ENCODE measurements at regions not wholly inside any gene's neighbourhood (a gene's known extent, or its start where the extent isn't known, plus 50 kb on each side); places are given as distances from the start of the nearest gene placed in this dataset.
"Not testable (repeated sequence)": the region's sequence is repeated elsewhere in the genome, so short reads cannot be mapped to it uniquely, and the experiment has no call there.

- intact Hi-C loops (cut with micrococcal nuclease) = no loop called here
- Mint-ChIP-seq H3K9me3 (peaks cover 22% of the 10 kb centered on the region), H3K4me1 (ENCODE audit: low read depth) (no peaks in the 10 kb centered on the region), H3K27me3 (no peaks in the 10 kb centered on the region), H3K4me3 (no peak overlapping the region), H3K27ac (no peak overlapping the region), H3K36me3 (ENCODE audit: low read depth) (no peaks in the 10 kb centered on the region)
Observed at GRCh38 chr6:115415378-115415777, 645.3 kb downstream of the FRK start.

- H3K36me3 Mint-ChIP-seq (ENCODE audit: low read depth); H3K27me3 Mint-ChIP-seq; intact Hi-C loops (cut with micrococcal nuclease); H3K27ac Mint-ChIP-seq; H3K4me3 Mint-ChIP-seq; H3K4me1 Mint-ChIP-seq (ENCODE audit: low read depth): not testable (repeated sequence)
- peaks cover 23% of the 10 kb centered on the region for H3K9me3 Mint-ChIP-seq
Observed at GRCh38 chr6:115414916-115415315, 645.8 kb downstream of the FRK start.

GRCh38 chr6:115411756-115412155, 648.9 kb downstream of the FRK start:
- intact Hi-C loops (cut with micrococcal nuclease) = no loop called here
- H3K9me3 Mint-ChIP-seq = peaks cover 15% of the 10 kb centered on the region
- H3K4me1 Mint-ChIP-seq (ENCODE audit: low read depth) = no peaks in the 10 kb centered on the region
- no peaks in the 10 kb centered on the region for H3K27me3 Mint-ChIP-seq
- H3K4me3 Mint-ChIP-seq = no peak overlapping the region
- no peaks in the 10 kb centered on the region for H3K36me3 Mint-ChIP-seq (ENCODE audit: low read depth)
- no peak overlapping the region for H3K27ac Mint-ChIP-seq

GRCh38 chr6:115404446-115404845, 656.2 kb downstream of the FRK start:
- H3K4me3 Mint-ChIP-seq = no peak overlapping the region
- no peaks in the 10 kb centered on the region for H3K36me3 Mint-ChIP-seq (ENCODE audit: low read depth)
- H3K27ac Mint-ChIP-seq = no peak overlapping the region
- peaks cover 42% of the 10 kb centered on the region for H3K9me3 Mint-ChIP-seq
- intact Hi-C loops (cut with micrococcal nuclease) = no loop called here
- H3K27me3 Mint-ChIP-seq = no peaks in the 10 kb centered on the region
- no peaks in the 10 kb centered on the region for H3K4me1 Mint-ChIP-seq (ENCODE audit: low read depth)

- peaks cover 53% of the 10 kb centered on the region for H3K9me3 Mint-ChIP-seq
- H3K27me3 Mint-ChIP-seq = no peaks in the 10 kb centered on the region
- intact Hi-C loops (cut with micrococcal nuclease) = no loop called here
- no peak overlapping the region for H3K4me3 Mint-ChIP-seq
- no peak overlapping the region for H3K27ac Mint-ChIP-seq
- H3K4me1 Mint-ChIP-seq (ENCODE audit: low read depth) = no peaks in the 10 kb centered on the region
- H3K36me3 Mint-ChIP-seq (ENCODE audit: low read depth) = no peaks in the 10 kb centered on the region
Observed at GRCh38 chr6:115398607-115399006, 662.1 kb downstream of the FRK start.

GRCh38 chr6:115396112-115396906, 664.4 kb downstream of the FRK start:
- intact Hi-C loops (cut with micrococcal nuclease) = no loop called here
- H3K36me3 Mint-ChIP-seq (ENCODE audit: low read depth) = no peaks in the 10 kb centered on the region
- peaks cover 56% of the 10 kb centered on the region for H3K9me3 Mint-ChIP-seq
- no peak overlapping the region for H3K27ac Mint-ChIP-seq
- no peaks in the 10 kb centered on the region for H3K4me1 Mint-ChIP-seq (ENCODE audit: low read depth)
- no peak overlapping the region for H3K4me3 Mint-ChIP-seq
- H3K27me3 Mint-ChIP-seq = no peaks in the 10 kb centered on the region

- Mint-ChIP-seq H3K4me1 (ENCODE audit: low read depth) (no peaks in the 10 kb centered on the region), H3K27me3 (no peaks in the 10 kb centered on the region), H3K4me3 (no peak overlapping the region), H3K9me3 (peaks cover 62% of the 10 kb centered on the region), H3K27ac (no peak overlapping the region), H3K36me3 (ENCODE audit: low read depth) (no peaks in the 10 kb centered on the region)
- intact Hi-C loops (cut with micrococcal nuclease) = no loop called here
Observed at GRCh38 chr6:115393821-115394220, 666.9 kb downstream of the FRK start.

GRCh38 chr6:115370202-115370601, 690.5 kb downstream of the FRK start:
- intact Hi-C loops (cut with micrococcal nuclease) = no loop called here
- no peak overlapping the region for H3K4me3 Mint-ChIP-seq
- no peaks in the 10 kb centered on the region for H3K4me1 Mint-ChIP-seq (ENCODE audit: low read depth)
- H3K9me3 Mint-ChIP-seq = peaks cover 47% of the 10 kb centered on the region
- no peaks in the 10 kb centered on the region for H3K27me3 Mint-ChIP-seq
- no peak overlapping the region for H3K27ac Mint-ChIP-seq
- H3K36me3 Mint-ChIP-seq (ENCODE audit: low read depth) = no peaks in the 10 kb centered on the region

- Mint-ChIP-seq H3K27me3 (no peaks in the 10 kb centered on the region), H3K4me1 (ENCODE audit: low read depth) (no peaks in the 10 kb centered on the region), H3K4me3 (no peak overlapping the region), H3K36me3 (ENCODE audit: low read depth) (no peaks in the 10 kb centered on the region), H3K27ac (no peak overlapping the region), H3K9me3 (peaks cover 39% of the 10 kb centered on the region)
- intact Hi-C loops (cut with micrococcal nuclease) = no loop called here
Observed at GRCh38 chr6:115365783-115366182, 694.9 kb downstream of the FRK start.

- intact Hi-C loops (cut with micrococcal nuclease) = no loop called here
- H3K27ac Mint-ChIP-seq = no peak overlapping the region
- H3K36me3 Mint-ChIP-seq (ENCODE audit: low read depth) = no peaks in the 10 kb centered on the region
- no peaks in the 10 kb centered on the region for H3K4me1 Mint-ChIP-seq (ENCODE audit: low read depth)
- peaks cover 26% of the 10 kb centered on the region for H3K9me3 Mint-ChIP-seq
- no peaks in the 10 kb centered on the region for H3K27me3 Mint-ChIP-seq
- H3K4me3 Mint-ChIP-seq = no peak overlapping the region
Observed at GRCh38 chr6:115363379-115363778, 697.3 kb downstream of the FRK start.

GRCh38 chr6:115362234-115362633, 698.5 kb downstream of the FRK start:
- H3K27ac Mint-ChIP-seq = no peak overlapping the region
- H3K4me1 Mint-ChIP-seq (ENCODE audit: low read depth) = no peaks in the 10 kb centered on the region
- no peak overlapping the region for H3K4me3 Mint-ChIP-seq
- no peaks in the 10 kb centered on the region for H3K36me3 Mint-ChIP-seq (ENCODE audit: low read depth)
- H3K9me3 Mint-ChIP-seq = peaks cover 20% of the 10 kb centered on the region
- no peaks in the 10 kb centered on the region for H3K27me3 Mint-ChIP-seq
- intact Hi-C loops (cut with micrococcal nuclease) = no loop called here

GRCh38 chr6:115360602-115361325, 699.9 kb downstream of the FRK start:
- H3K36me3 Mint-ChIP-seq (ENCODE audit: low read depth) = no peaks in the 10 kb centered on the region
- no peak overlapping the region for H3K4me3 Mint-ChIP-seq
- intact Hi-C loops (cut with micrococcal nuclease) = no loop called here
- H3K27me3 Mint-ChIP-seq = no peaks in the 10 kb centered on the region
- peaks cover 16% of the 10 kb centered on the region for H3K9me3 Mint-ChIP-seq
- no peaks in the 10 kb centered on the region for H3K4me1 Mint-ChIP-seq (ENCODE audit: low read depth)
- no peak overlapping the region for H3K27ac Mint-ChIP-seq

GRCh38 chr6:115358616-115359015, 702.1 kb downstream of the FRK start:
- no peak overlapping the region for H3K4me3 Mint-ChIP-seq
- H3K9me3 Mint-ChIP-seq = peaks cover 26% of the 10 kb centered on the region
- no peak overlapping the region for H3K27ac Mint-ChIP-seq
- no peaks in the 10 kb centered on the region for H3K27me3 Mint-ChIP-seq
- intact Hi-C loops (cut with micrococcal nuclease) = no loop called here
- H3K4me1 Mint-ChIP-seq (ENCODE audit: low read depth) = no peaks in the 10 kb centered on the region
- no peaks in the 10 kb centered on the region for H3K36me3 Mint-ChIP-seq (ENCODE audit: low read depth)

GRCh38 chr6:115356371-115356770, 704.3 kb downstream of the FRK start:
- Mint-ChIP-seq H3K36me3 (ENCODE audit: low read depth) (no peaks in the 10 kb centered on the region), H3K27ac (no peak overlapping the region), H3K9me3 (peaks cover 33% of the 10 kb centered on the region), H3K27me3 (no peaks in the 10 kb centered on the region), H3K4me3 (no peak overlapping the region), H3K4me1 (ENCODE audit: low read depth) (no peaks in the 10 kb centered on the region)
- intact Hi-C loops (cut with micrococcal nuclease) = no loop called here

Data from dendritic cell treated with granulocyte-macrophage colony-stimulating factor and Interleukin-4, amounts not matched to agents 40 ng/mL and 50 ng/mL, for 4 days (primary cell).